ENCODE measurements at regions not wholly inside any gene's neighbourhood (a gene's known extent, or its start where the extent isn't known, plus 50 kb on each side); places are given as distances from the start of the nearest gene placed in this dataset.

GRCh38 chr7:16991551-16991950, 109.8 kb upstream of the AGR3 start:
- Histone ChIP-seq H3K9me3 (peaks cover 4% of the 10 kb centered on the region), H3K36me3 (ENCODE audit: low read depth) (no peaks in the 10 kb centered on the region), H3K4me3 (no peak overlapping the region), H3K4me1 (ENCODE audit: low read depth) (peaks cover 8% of the 10 kb centered on the region)
- intact Hi-C loops (cut with DNase I, micrococcal nuclease) = no loop called here
- ATAC-seq = no peak
- DNase-seq = no peak
- TF ChIP-seq, protein P1, sequence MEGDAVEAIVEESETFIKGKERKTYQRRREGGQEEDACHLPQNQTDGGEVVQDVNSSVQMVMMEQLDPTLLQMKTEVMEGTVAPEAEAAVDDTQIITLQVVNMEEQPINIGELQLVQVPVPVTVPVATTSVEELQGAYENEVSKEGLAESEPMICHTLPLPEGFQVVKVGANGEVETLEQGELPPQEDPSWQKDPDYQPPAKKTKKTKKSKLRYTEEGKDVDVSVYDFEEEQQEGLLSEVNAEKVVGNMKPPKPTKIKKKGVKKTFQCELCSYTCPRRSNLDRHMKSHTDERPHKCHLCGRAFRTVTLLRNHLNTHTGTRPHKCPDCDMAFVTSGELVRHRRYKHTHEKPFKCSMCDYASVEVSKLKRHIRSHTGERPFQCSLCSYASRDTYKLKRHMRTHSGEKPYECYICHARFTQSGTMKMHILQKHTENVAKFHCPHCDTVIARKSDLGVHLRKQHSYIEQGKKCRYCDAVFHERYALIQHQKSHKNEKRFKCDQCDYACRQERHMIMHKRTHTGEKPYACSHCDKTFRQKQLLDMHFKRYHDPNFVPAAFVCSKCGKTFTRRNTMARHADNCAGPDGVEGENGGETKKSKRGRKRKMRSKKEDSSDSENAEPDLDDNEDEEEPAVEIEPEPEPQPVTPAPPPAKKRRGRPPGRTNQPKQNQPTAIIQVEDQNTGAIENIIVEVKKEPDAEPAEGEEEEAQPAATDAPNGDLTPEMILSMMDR (IDR thresholded peaks at IDR 0.05) = no peak

DNA sequence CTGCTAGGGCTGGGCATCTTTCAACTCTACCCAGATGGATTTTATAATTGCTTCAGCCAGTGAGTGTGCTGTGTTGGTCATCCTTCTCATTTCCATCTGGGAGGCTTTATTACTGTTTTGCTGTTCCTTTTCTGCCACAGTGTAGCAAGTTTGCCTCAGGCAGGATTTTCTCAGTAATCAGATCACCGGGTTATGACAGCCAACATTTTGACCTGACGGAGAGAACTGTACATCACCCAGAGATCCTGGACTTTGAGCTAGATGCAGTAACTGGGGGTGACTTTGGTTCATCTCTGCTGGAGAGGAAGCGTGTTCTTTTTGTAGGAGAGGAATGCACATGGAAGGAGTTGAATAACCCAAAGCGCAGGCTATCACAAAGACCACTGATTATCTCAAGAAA, 111.8 kb upstream of the AGR3 start:
- TF ChIP-seq, protein P1 (IDR thresholded peaks at IDR 0.05) = no peak
- Histone ChIP-seq H3K4me1 (ENCODE audit: low read depth) (peaks cover 8% of the 10 kb centered on the region), H3K9me3 (peaks cover 4% of the 10 kb centered on the region), H3K36me3 (ENCODE audit: low read depth) (no peaks in the 10 kb centered on the region), H3K4me3 (no peak overlapping the region)
- DNase-seq (no peak), ATAC-seq (no peak)
- intact Hi-C loops (cut with DNase I, micrococcal nuclease) = no loop called here

DNA sequence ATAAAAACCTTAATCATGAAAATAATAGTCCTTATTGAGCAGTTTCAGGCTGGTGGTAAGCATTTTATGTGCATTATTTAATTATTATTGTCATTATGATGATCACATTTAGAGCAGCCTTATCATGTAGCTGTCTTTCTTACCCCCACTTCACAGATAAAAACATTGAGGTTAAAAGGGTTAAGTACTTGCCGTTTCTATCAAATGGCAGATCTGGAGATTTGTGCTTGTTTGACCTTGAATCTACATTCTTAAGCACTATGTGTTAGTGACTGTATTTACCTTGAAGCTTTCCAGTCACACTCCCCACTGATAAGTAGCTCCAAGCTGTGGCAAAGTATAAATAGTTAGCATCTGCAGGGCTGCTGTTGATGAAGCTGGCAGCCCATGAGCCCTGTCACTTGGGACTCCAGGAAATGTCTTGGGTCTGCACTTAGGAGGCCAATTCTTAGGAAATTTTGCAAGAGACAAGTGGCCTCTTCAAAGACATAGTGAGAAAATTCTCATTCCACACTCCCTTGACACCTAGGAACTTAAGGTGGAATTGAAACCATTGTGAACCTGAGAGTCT, 116.8 kb upstream of the AGR3 start:
- H3K4me3 ChIP-seq = no peak overlapping the region
- intact Hi-C loops (cut with DNase I, micrococcal nuclease) = no loop called here
- H3K9me3 ChIP-seq = peaks cover 4% of the 10 kb centered on the region
- H3K36me3 ChIP-seq (ENCODE audit: low read depth) = no peaks in the 10 kb centered on the region
- DNase-seq (no peak), ATAC-seq (no peak)
- TF ChIP-seq, protein P1 (IDR thresholded peaks at IDR 0.05) = no peak
- H3K4me1 ChIP-seq (ENCODE audit: low read depth) = no peaks in the 10 kb centered on the region

GRCh38 chr7:16999541-17000267, 117.9 kb upstream of the AGR3 start:
- DNase-seq (no peak), ATAC-seq (peak; percentile 24)
- intact Hi-C loops (cut with DNase I, micrococcal nuclease) = no loop called here
- Histone ChIP-seq H3K4me1 (ENCODE audit: low read depth) (no peaks in the 10 kb centered on the region), H3K4me3 (no peak overlapping the region), H3K9me3 (peaks cover 4% of the 10 kb centered on the region), H3K36me3 (ENCODE audit: low read depth) (no peaks in the 10 kb centered on the region)
- TF ChIP-seq, protein P1 (IDR thresholded peaks at IDR 0.05) = no peak

DNA sequence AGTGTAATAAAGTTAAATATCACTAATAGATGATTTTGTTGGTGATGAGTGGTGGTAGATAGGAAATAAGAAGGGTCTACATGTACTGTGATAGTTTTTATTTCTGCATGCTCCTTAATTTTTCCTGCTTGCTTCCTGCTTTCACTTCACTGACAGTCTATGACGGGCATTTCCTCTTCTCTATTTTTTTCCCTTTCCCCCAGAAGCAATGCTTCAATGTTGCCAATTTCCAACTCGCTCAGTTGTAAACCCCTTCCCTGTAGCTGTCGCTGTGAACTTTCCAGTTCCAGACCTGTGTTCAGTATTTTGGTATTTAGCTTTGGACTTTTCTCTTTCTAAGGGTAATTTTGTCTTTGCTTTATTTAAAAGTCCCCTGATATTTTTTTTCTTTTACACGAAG, 123.5 kb upstream of the AGR3 start:
- peaks cover 8% of the 10 kb centered on the region for H3K4me1 ChIP-seq (ENCODE audit: low read depth)
- no peak overlapping the region for H3K4me3 ChIP-seq
- intact Hi-C loops (cut with DNase I, micrococcal nuclease) = no loop called here
- ATAC-seq = peak; percentile 68
- H3K9me3 ChIP-seq = no peaks in the 10 kb centered on the region
- DNase-seq = no peak
- TF ChIP-seq, protein P1 (IDR thresholded peaks at IDR 0.05) = no peak
- no peaks in the 10 kb centered on the region for H3K36me3 ChIP-seq (ENCODE audit: low read depth)
